Endothelial cell of umbilical vein (primary cell): ENCODE measurements at regions not wholly inside any gene's neighbourhood (a gene's known extent, or its start where the extent isn't known, plus 50 kb on each side); places are given as distances from the start of the nearest gene placed in this dataset.

ENCODE experiments used
- EZH2 ChIP-seq: IDR thresholded peaks from 2 replicates; pipeline ENCODE4 v1.6.1; 2012; ENCODE audit warnings: borderline replicate concordance, low read depth, mild to moderate bottlenecking, moderate library complexity, low read length, inconsistent platforms; ENCODE audit not compliant: severe bottlenecking
- FOS ChIP-seq: IDR thresholded peaks from 2 replicates; pipeline ENCODE4 v1.6.1; 2011; ENCODE audit warnings: mild to moderate bottlenecking, low read length, moderate library complexity, borderline replicate concordance; ENCODE audit not compliant: insufficient read depth
- GATA2 ChIP-seq: IDR thresholded peaks from 2 replicates; pipeline ENCODE4 v1.7.0; 2011; ENCODE audit warnings: low read depth, mild to moderate bottlenecking, moderate library complexity, mixed read lengths, low read length; ENCODE audit not compliant: insufficient read length, insufficient read depth
- JUN ChIP-seq: IDR thresholded peaks from 2 replicates; pipeline ENCODE4 v1.6.1; 2011; ENCODE audit warnings: borderline replicate concordance, low read depth; ENCODE audit not compliant: insufficient read length, insufficient read depth
- POLR2A ChIP-seq: IDR thresholded peaks from 2 replicates; pipeline ENCODE4 v1.6.1; 2012; ENCODE audit warnings: low read depth, mild to moderate bottlenecking, control low read depth, low read length
- POLR2AphosphoS5 ChIP-seq: IDR thresholded peaks from 2 replicates; pipeline ENCODE4 v1.6.1; 2012; ENCODE audit warnings: low read depth, mild to moderate bottlenecking, control low read depth, low read length, moderate library complexity; ENCODE audit not compliant: insufficient read depth
- TF ChIP-seq, protein P1 (sequence below), 2 donors: IDR thresholded peaks; 1 replicate in 1 of 2; 2 replicates in 1 of 2; pipeline ENCODE4 v1.5.1; 2011; ENCODE audit warnings: low read length in 2 of 2, mild to moderate bottlenecking in 2 of 2, moderate library complexity in 2 of 2, control low read depth in 1 of 2, inconsistent platforms in 1 of 2, low read depth in 1 of 2; ENCODE audit not compliant: insufficient read depth in 1 of 2; ENCODE audit errors: extremely low read depth in 1 of 2

GRCh38 chr15:94804613-94805012 is 573.3 kb downstream of the MCTP2 start:
- TF ChIP-seq, protein P1, sequence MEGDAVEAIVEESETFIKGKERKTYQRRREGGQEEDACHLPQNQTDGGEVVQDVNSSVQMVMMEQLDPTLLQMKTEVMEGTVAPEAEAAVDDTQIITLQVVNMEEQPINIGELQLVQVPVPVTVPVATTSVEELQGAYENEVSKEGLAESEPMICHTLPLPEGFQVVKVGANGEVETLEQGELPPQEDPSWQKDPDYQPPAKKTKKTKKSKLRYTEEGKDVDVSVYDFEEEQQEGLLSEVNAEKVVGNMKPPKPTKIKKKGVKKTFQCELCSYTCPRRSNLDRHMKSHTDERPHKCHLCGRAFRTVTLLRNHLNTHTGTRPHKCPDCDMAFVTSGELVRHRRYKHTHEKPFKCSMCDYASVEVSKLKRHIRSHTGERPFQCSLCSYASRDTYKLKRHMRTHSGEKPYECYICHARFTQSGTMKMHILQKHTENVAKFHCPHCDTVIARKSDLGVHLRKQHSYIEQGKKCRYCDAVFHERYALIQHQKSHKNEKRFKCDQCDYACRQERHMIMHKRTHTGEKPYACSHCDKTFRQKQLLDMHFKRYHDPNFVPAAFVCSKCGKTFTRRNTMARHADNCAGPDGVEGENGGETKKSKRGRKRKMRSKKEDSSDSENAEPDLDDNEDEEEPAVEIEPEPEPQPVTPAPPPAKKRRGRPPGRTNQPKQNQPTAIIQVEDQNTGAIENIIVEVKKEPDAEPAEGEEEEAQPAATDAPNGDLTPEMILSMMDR (IDR thresholded peaks at IDR 0.05; ENCODE audit: extremely low read depth in 1 of 2, insufficient read depth in 1 of 2, low read depth in 1 of 2, low read length in 2 of 2): no peak
- TF ChIP-seq POLR2A: no peak
- no peak for TF ChIP-seq EZH2
- TF ChIP-seq JUN: no peak
- TF ChIP-seq POLR2AphosphoS5: no peak
- no peak for TF ChIP-seq GATA2
- TF ChIP-seq FOS: no peak
